Sigmoid colon (tissue), 6 donors: ENCODE measurements at regions not wholly inside any gene's neighbourhood (a gene's known extent, or its start where the extent isn't known, plus 50 kb on each side); places are given as distances from the start of the nearest gene placed in this dataset.

Experiments used
- DNase-seq: peaks from one replicate; pipeline ENCODE4 v3.0.0-alpha.2; 2019
- H3K27ac ChIP-seq, 4 donors: fragments of 200-600 bp; sonication (generic); one replicate each; pipeline ENCODE4 v1.5.1; 2016 to 2019; ENCODE audit warnings: mild to moderate bottlenecking in 1 of 4
- H3K27me3 ChIP-seq, 3 donors: fragments of 200-600 bp; sonication (generic); one replicate each; pipeline ENCODE4 v1.5.1; 2019; ENCODE audit warnings: mild to moderate bottlenecking in 1 of 3
- H3K36me3 ChIP-seq, 4 donors: fragments of 200-600 bp; sonication (generic); one replicate each; pipeline ENCODE4 v1.5.1; 2016 to 2019
- H3K4me1 ChIP-seq, 4 donors: fragments of 200-600 bp; sonication (generic); one replicate each; pipeline ENCODE4 v1.5.1; 2017 to 2019
- H3K4me3 ChIP-seq, 4 donors: fragments of 200-600 bp; sonication (generic); one replicate each; pipeline ENCODE4 v1.5.1; 2017 to 2019; ENCODE audit warnings: mild to moderate bottlenecking in 2 of 4, moderate library complexity in 1 of 4
- H3K9me3 ChIP-seq, 4 donors: fragments of 200-600 bp in 3 of 4; sonication (generic) in 3 of 4; one replicate each; pipeline versions ENCODE4 v1.5.1 to v1.6.1; 2013 to 2019
- EP300 ChIP-seq, 4 donors: sonication (generic); formaldehyde crosslinking; IDR thresholded peaks; one replicate each; pipeline ENCODE4 v1.6.1; 2017; ENCODE audit warnings: antibody characterized with exemption in 4 of 4
- POLR2A ChIP-seq, 2 donors: fragments of 450-650 bp; IDR thresholded peaks; one replicate each; pipeline ENCODE4 v1.6.1; 2016; ENCODE audit warnings: antibody characterized with exemption in 2 of 2, mild to moderate bottlenecking in 2 of 2, moderate library complexity in 2 of 2
- POLR2AphosphoS5 ChIP-seq, 4 donors: sonication (generic); formaldehyde crosslinking; IDR thresholded peaks; one replicate each; pipeline ENCODE4 v1.6.1; 2017; ENCODE audit warnings: antibody characterized with exemption in 4 of 4
- WGBS, 2 donors: extraction: QIAGEN DNeasy Blood & Tissue Kit; methylation state at CpG; one replicate each; pipeline ENCODE4 v1.1.7; 2013; 5-methylcytosine and 5-hydroxymethylcytosine counted together
- intact Hi-C: fragments of 100-400 bp; cut with DNase I; formaldehyde crosslinking; loops from one replicate; pipeline ENCODE4 v1.15.1; 2023
- TF ChIP-seq, protein P1 (sequence below), 4 experiments: fragments of 450-650 bp in 3 of 4; fragments of 200-600 bp in 1 of 4; IDR thresholded peaks; one replicate each; pipeline ENCODE4 v1.5.1; 2016 to 2019; ENCODE audit warnings: antibody characterized with exemption in 4 of 4, mild to moderate bottlenecking in 3 of 4, moderate library complexity in 2 of 4
- donor health status: healthy with polysubstance abuse.
- donor health status: healthy.

DNA sequence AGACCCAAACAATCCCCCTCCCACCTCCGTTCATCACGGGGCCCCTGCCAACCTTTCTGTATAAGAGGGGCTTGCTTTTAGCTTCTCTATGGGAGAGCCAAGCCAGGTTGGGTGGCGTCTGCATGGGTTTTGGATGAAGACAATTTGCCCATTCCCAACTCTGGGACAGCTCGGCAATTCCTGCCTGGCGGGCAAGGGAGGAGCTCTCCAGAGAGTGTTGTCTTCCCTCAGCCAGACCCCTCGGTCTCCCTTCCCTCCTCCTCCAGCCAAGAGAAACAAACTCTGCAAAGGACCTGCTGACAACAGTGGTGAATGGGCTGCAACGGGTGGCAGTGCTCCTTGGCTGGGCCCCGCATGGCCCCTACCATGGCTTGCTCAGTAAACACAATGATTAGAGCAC, 267.2 kb upstream of the HDAC4 start:
- no peaks in the 10 kb centered on the region for H3K27me3 ChIP-seq
- TF ChIP-seq, protein P1, sequence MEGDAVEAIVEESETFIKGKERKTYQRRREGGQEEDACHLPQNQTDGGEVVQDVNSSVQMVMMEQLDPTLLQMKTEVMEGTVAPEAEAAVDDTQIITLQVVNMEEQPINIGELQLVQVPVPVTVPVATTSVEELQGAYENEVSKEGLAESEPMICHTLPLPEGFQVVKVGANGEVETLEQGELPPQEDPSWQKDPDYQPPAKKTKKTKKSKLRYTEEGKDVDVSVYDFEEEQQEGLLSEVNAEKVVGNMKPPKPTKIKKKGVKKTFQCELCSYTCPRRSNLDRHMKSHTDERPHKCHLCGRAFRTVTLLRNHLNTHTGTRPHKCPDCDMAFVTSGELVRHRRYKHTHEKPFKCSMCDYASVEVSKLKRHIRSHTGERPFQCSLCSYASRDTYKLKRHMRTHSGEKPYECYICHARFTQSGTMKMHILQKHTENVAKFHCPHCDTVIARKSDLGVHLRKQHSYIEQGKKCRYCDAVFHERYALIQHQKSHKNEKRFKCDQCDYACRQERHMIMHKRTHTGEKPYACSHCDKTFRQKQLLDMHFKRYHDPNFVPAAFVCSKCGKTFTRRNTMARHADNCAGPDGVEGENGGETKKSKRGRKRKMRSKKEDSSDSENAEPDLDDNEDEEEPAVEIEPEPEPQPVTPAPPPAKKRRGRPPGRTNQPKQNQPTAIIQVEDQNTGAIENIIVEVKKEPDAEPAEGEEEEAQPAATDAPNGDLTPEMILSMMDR (IDR thresholded peaks at IDR 0.05), result no peak
- no peak for TF ChIP-seq EP300 (IDR thresholded peaks at IDR 0.05)
- no peak for TF ChIP-seq POLR2AphosphoS5 (IDR thresholded peaks at IDR 0.05)
- DNase-seq, result no peak
- peaks cover 0 to 9% (median 3%) of the 10 kb centered on the region in 4 donors for H3K4me1 ChIP-seq
- H3K4me3 ChIP-seq, result no peak overlapping the region
- 71 to 84% methylated on average over 8 of the region's 8 CpGs for WGBS, 2 donors
- intact Hi-C loops, result no loop called here
- H3K9me3 ChIP-seq, result no peaks in the 10 kb centered on the region
- no peak overlapping the region for H3K27ac ChIP-seq
- H3K36me3 ChIP-seq, result no peaks in the 10 kb centered on the region

DNA sequence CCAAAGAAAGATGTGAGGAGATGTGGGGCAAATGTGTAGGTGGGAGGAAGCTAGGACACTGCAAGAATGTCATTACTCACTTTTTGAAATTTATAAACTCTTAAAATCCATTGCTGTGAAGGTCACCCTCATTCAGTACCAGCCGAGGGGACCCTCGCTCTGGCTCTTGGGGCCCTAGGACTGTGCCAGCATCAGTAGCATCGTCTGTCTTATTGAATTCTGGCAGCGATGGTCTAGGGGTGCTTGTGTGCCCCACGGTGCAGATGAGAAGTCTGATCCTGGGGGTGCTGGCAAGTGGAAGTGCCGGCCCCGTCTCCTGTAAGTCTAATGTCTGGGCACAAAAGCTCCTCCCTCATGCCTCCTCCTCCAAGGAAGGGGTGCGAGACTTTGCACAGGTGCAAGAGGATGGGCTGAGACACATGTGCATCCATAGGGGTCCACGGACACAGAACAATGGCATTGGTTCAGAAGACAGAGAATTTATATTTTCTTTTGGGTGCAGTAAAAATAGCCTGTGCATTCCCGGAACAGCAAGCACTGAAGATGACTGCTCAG, 266.7 kb upstream of the HDAC4 start:
- Histone ChIP-seq H3K36me3 (no peaks in the 10 kb centered on the region), H3K4me3 (no peak overlapping the region), H3K27me3 (peaks cover 0 to under 1% (median 0%) of the 10 kb centered on the region in 3 donors), H3K27ac (no peak overlapping the region), H3K4me1 (peaks cover 0 to 9% (median 3%) of the 10 kb centered on the region in 4 donors), H3K9me3 (no peaks in the 10 kb centered on the region)
- no peak for DNase-seq
- TF ChIP-seq EP300 (IDR thresholded peaks at IDR 0.05) (no peak), POLR2AphosphoS5 (IDR thresholded peaks at IDR 0.05) (no peak), POLR2A (IDR thresholded peaks at IDR 0.05) (no peak)
- TF ChIP-seq, protein P1 (IDR thresholded peaks at IDR 0.05), result no peak
- intact Hi-C loops, result no loop called here
- 67 to 89% methylated on average over 10 of the region's 10 CpGs for WGBS, 2 donors

DNA sequence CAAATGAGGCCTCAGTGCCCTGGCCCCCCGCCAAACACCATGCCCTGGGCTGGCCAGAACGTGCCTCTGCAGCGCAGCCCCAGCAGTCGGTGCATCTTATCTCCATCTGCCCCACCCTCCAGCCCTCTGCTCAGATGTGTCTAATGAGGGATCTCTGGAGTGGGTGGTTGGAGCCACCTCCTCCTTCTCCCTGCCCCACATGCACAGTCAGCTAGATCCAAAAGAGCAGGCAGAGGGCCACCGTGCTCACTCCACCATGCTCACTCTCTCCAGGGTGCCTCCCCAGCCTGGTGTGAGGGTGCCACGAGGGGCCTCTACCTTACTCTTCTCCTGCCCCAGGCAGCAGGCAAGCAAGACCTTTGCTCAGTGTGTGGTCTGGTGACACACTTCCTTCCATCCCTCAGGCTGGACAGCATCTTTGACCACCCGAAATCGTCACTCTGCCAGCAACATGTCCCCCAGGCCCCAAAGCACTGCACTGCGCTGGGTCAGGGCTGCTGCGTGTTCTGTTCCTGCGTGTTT, 266.1 kb upstream of the HDAC4 start:
- Histone ChIP-seq H3K27me3 (peaks cover 0 to 6% (median 6%) of the 10 kb centered on the region in 3 donors), H3K36me3 (no peaks in the 10 kb centered on the region), H3K4me3 (no peak overlapping the region), H3K4me1 (peaks cover 0 to 12% (median 7%) of the 10 kb centered on the region in 4 donors), H3K9me3 (no peaks in the 10 kb centered on the region), H3K27ac (no peak overlapping the region)
- intact Hi-C loops, result no loop called here
- TF ChIP-seq EP300 (IDR thresholded peaks at IDR 0.05) (no peak), POLR2AphosphoS5 (IDR thresholded peaks at IDR 0.05) (no peak), POLR2A (IDR thresholded peaks at IDR 0.05) (no peak)
- TF ChIP-seq, protein P1 (IDR thresholded peaks at IDR 0.05), result no peak
- no peak for DNase-seq
- 69 to 82% methylated on average over 11 of the region's 11 CpGs for WGBS, 2 donors

DNA sequence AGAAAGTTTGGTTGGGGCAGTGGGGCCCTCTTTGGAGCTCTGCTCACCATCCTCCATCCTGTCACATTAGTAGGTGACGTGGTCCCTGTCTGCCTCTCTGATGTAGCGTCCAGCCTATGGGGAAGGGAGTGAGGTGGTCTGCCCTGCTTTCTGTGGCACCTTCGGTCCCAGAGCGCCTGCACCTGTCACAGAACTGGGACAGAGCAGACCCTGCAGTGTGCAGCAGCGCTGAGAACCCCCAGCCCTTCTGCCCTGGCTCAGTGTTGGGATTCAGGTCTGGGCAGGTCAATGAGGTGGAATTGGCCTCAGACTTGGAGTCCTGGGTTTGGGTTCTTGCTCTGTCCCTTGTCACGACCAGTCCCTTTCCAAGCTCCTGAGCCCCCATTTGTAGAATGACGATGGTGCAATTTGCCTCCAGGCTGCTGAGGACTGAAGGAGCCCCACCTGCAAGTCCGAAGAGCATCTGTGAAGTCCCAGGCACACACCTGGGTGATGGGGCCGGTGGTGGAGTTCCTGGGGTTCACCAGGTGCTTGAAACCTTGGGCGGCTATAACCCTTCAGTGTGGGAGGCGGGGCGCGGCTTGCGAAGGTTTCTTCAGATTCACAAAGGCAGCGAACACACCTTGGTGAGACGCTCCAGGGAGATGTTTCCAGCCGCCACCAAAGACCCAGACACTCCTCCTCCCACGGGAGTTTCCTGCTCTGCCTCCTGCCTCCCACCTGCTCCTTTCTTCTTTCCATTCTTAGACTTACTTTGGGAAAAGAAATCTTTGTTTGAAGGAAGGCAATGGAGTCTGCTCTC, 265.4 kb upstream of the HDAC4 start:
- no peak overlapping the region for H3K4me3 ChIP-seq
- H3K36me3 ChIP-seq, result no peaks in the 10 kb centered on the region
- no peak for DNase-seq
- 80 to 89% methylated on average over 18 of the region's 18 CpGs for WGBS, 2 donors
- H3K27ac ChIP-seq, result no peak overlapping the region
- no peaks in the 10 kb centered on the region for H3K9me3 ChIP-seq
- peaks cover 0 to 13% (median 8%) of the 10 kb centered on the region in 3 donors for H3K27me3 ChIP-seq
- peaks cover 0 to 18% (median 10%) of the 10 kb centered on the region in 4 donors for H3K4me1 ChIP-seq
- no peak for TF ChIP-seq POLR2A (IDR thresholded peaks at IDR 0.05)
- no peak for TF ChIP-seq POLR2AphosphoS5 (IDR thresholded peaks at IDR 0.05)
- TF ChIP-seq, protein P1 (IDR thresholded peaks at IDR 0.05), result no peak
- no peak for TF ChIP-seq EP300 (IDR thresholded peaks at IDR 0.05)
- intact Hi-C loops, result no loop called here
